T1000 (cell line): ENCODE measurements at regions not wholly inside any gene's neighbourhood (a gene's known extent, or its start where the extent isn't known, plus 50 kb on each side); places are given as distances from the start of the nearest gene placed in this dataset.

Experiments
- DNase-seq: peaks from one replicate; lab custom pipeline; 2025; ENCODE audit warnings: mixed read lengths; lab: John Stamatoyannopoulos, UW

DNA sequence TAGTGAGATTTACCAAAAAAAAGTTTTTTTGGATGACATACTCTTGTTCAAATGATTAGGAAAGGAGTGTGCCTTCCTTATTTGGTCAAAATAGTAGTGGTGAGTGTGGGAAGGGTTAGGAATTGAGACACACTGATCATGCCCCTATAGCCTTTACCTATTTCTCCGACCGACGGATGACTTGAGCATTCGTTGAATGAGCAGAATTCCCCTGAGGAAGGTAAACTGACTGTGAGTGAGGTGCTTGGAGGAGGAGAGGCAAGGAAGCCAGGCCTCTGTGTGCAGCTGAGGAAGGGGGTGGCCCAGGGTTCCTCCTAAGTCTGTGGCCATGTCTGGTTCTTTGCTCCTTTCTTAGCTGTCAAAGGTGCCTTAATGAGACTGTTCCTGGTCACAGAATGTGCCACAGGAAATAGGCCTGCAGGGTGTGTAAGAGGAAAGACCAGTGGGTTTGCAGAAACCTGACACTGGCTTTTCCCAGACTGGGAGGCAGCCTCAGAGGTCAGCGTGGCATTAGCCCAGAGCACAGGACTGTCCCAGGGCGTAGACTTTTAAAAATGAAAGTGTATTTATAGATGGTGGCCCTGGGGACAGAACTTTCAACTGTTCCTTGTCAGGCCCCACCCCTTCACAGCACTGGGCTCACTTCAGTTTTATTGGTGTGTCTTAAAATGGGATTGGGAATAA, 307.7 kb upstream of the C2CD4B start:
- no peak for DNase-seq

DNA sequence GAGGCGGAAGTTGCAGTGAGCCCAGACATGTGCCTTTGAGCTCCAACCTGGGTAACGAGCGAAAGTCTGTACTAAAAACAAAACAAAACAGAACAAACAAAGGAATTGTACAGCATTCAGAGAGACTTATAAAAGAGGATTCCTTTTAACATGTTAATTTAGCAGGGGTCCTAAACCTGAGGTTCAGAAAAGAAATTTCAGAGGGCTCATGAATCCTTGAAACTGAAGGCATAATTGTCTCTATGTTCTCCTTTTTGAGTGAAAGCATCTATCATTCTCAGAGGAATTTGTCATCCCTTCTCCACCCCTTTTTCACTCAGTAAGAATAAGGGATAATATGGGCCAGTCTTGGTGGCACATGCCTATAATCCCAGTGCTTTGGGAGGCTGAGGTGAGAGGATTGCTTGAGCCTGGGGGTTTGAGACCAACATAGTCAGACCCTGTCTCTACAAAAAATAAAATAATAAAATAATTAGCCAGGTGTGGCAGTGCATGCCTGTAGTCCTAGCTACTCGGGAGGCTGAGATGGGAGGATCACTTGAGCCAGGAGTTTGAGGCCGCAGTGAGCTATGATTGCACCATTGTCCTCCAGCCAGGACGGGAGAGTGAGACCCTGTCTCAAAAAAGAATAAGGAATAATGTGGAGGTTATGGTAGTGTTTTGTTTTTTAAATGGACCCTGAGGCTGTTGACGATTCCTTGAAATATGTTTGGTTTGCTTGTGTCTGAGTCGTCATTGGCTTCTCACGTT, 309.1 kb upstream of the C2CD4B start:
- DNase-seq: no peak

DNA sequence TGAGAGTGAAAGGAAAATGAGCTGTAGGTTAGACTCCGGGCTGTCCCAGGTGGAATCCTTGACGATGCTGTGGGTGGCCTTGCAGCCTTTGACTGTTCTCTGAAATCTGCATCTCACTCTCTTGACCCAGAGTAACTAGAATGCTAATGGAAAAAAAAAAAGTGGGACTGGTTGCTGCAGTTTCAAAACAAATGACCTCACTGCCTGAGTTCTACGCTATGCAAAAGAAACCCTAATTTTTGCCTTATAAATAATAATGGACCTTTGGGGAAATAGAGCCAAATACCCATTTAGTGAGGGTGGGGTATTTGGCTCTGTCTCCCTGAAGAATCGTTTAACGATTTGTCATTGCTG, 309.7 kb upstream of the C2CD4B start:
- DNase-seq: no peak

DNA sequence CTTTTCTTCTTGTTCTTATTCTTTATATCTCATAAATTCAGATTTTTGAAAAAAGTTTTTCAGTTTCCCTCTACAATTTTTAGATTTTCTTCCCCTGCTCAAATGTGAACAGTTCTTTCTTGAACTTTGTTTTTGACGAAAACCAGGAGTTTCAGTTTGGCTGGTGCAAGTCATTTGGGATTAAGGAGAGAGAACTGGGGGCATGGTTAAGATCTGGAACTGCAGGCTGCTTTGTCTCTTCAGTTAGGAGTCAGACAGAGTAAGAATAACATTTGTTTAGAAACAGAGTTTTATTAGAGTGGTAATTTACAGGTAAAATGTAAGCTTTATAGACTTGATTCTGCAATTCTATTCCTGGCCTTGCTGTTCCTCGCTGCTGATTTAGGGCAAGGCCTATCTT, 310.5 kb upstream of the C2CD4B start:
- DNase-seq: no peak

GRCh38 chr15:62476163-62476562, 311.1 kb upstream of the C2CD4B start:
- DNase-seq: no peak

- DNase-seq: no peak
Measured at GRCh38 chr15:62477929-62478328, 312.8 kb upstream of the C2CD4B start.

GRCh38 chr15:62482785-62483429, 317.8 kb upstream of the C2CD4B start:
- DNase-seq: no peak

- DNase-seq: no peak
Measured at GRCh38 chr15:62483814-62484213, 318.7 kb upstream of the C2CD4B start.

DNA sequence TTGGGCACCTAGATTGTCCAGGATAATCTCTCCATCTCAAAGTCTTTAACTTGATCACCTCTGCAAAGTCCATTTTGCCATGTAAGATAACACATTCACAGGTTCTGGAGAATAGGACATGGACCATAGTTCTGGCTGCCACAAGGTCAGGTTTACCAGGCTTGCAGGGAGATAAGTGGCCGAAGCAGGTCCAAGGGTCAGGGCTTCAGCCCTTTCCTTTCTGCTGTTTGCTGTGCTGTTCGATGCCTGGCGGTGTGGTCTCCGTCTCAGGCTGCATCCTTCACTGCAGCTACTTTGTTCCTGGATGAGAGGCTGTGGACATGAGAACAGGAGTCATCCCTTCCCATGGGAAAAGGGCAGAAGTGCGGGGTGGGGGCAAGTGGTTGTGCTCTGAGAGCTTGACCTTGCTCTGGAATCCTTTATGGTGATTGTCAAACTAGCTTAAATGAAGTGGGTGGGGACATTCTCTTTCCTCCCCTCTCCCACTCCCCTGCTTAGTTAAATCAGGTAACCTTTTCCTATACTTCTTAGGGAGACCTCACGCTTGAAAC, 320.2 kb upstream of the C2CD4B start:
- DNase-seq: no peak

- no peak for DNase-seq
Measured at GRCh38 chr15:62486041-62486440, 321.0 kb upstream of the C2CD4B start.

DNA sequence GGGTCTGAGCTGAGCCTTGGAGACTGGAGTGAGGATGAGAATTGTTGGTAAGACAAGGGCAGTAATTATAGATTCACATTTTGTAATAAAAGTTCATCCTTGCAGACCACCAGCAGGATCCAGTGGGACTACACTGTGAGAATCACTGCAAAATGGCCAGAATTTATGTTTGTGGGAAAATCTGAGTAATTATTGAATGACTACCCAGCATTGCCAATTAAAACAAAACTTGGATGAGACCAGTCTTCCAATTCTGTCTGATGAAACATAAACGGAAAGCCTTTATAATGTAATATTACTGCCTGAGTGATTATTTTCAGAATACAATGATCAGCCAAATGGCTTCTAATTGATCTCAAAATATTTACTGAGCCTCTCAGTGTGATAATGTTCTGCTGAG, 323.3 kb upstream of the C2CD4B start:
- no peak for DNase-seq

DNA sequence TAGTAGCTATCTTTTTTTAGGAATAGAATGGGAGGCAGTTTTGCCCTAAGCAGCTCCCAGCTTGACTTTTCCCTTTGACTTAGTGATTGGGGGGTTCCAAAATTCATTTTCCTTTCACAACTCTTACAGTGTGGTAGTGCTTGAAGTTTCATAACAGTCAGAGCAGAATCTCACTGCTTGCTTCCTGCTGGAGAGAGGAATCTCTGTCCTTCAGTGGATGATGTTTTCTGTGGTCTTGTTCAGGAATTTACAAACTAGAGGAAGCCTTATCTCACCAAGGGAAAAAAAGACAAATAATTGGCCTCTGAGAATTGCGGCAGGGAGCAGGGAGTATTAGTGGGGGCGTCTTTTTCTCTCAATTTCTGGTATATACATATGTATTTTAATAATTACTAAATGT, 326.6 kb upstream of the C2CD4B start:
- DNase-seq: no peak

DNA sequence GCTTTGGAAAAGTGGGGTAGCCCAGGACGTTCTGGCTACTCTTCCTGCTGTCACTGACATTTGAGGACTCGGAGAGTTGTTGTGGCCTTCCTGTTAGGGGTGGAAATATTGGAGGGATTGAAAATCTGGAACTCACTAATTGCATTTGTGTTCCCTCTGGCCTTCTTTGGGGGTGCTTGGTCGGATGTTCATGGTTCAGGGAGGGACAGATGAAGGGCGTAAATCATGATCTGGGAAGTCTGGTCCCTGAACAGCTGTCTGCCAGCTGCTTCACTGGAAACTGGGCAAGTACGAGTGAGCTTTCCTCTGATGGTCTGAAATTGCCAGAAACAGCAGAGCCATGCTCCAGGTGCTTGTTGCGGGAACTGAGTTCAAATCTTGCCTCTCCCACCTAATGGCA, 327.8 kb upstream of the C2CD4B start:
- DNase-seq: no peak

- no peak for DNase-seq
Measured at GRCh38 chr15:62494197-62494596, 329.1 kb upstream of the C2CD4B start.

- no peak for DNase-seq
Measured at GRCh38 chr15:62495670-62496614, 330.9 kb upstream of the C2CD4B start.

- no peak for DNase-seq
Measured at GRCh38 chr15:62497356-62497755, 332.3 kb upstream of the C2CD4B start.

GRCh38 chr15:62498278-62498677, 333.2 kb upstream of the C2CD4B start:
- DNase-seq: no peak

- DNase-seq: no peak
Measured at GRCh38 chr15:62498712-62499111, 333.6 kb upstream of the C2CD4B start.

DNA sequence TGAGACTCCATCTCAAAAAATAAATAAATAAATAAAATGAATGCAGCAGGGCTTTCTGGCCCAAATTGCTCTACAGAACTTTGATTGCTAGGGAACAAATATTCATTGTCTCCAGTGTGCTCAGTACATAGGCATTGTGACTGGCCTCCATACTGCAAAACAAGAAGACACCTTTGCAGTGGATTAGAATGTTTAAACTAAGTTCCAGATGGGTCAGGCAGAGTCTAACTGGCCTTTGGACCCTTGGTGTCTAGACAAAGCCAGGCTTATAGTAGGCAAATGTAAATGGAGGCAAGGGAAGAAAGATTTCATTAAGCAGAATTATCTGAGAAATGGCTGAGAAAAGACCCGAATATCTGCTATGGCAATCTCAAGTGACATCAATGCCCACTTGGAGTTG, 335.2 kb upstream of the C2CD4B start:
- no peak for DNase-seq

DNA sequence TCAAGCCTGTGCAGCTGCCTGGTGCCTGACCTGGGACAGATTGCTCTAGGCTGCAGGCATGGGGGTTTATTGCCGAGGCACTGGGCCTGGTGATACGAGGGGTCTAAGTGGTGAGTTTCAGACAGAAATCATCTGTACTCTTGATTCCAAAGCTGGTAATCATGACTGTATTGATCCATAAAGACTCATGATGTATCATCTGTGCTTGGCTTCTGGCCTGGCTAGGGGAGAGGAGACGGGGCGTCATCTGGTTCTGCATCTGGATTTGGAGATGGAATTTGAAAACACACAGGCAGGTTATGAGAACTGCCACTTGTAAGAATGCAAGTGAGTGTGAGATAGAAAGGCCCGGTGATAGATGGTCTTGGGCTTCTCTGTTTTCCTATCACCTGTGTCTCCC, 337.4 kb upstream of the C2CD4B start:
- no peak for DNase-seq

GRCh38 chr15:62503451-62503850, 338.4 kb upstream of the C2CD4B start:
- DNase-seq: no peak

DNA sequence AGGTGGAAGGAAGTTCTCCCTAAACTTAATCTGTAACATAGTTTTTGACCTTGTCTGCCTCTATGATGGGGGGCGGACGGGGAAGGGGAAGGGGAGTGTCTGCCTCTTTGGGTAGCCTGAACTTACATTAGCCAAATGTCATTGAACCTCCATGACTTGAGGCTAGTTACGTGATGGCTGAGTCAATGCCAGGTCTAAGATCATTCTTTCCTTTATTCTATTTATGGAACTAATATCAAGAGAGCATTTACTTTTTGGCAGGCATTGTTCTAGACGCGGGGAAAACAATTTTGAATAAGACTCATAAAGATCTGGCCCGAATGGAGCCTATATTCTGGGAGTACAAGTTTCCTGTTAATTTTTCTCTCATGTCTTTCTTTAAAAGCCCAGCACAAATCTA, 340.7 kb upstream of the C2CD4B start:
- no peak for DNase-seq
